ENCODE measurements at regions not wholly inside any gene's neighbourhood (a gene's known extent, or its start where the extent isn't known, plus 50 kb on each side); places are given as distances from the start of the nearest gene placed in this dataset.

DNA sequence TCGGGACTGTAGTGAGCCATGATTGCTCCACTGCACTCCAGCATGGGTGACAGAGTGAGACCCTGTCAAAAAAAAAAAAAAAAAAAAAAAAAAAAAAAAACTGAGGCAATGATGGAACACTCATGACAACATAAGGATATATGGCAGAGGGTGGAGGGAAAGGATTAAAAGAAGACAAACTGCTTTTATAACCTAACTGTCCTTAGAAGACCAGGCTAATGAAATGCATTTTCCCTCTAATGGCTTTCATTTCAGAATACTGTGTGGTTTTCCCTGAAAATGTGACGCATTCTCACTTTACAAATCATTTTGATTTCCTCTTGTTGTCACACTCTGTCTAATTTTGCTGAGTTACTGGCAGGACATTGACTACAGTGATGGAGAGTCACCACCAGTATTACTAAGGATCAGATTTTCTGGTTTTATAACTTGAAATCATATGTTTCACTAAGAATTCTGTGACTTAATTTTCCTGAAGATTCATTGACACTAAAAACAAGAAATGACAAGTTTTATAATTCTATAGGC is 137.6 kb upstream of the SSTR1 start:
- no peak overlapping the region for H3K4me3 ChIP-seq (replicated peaks; ENCODE audit: low read depth, low read length)
- TF ChIP-seq, protein P1, sequence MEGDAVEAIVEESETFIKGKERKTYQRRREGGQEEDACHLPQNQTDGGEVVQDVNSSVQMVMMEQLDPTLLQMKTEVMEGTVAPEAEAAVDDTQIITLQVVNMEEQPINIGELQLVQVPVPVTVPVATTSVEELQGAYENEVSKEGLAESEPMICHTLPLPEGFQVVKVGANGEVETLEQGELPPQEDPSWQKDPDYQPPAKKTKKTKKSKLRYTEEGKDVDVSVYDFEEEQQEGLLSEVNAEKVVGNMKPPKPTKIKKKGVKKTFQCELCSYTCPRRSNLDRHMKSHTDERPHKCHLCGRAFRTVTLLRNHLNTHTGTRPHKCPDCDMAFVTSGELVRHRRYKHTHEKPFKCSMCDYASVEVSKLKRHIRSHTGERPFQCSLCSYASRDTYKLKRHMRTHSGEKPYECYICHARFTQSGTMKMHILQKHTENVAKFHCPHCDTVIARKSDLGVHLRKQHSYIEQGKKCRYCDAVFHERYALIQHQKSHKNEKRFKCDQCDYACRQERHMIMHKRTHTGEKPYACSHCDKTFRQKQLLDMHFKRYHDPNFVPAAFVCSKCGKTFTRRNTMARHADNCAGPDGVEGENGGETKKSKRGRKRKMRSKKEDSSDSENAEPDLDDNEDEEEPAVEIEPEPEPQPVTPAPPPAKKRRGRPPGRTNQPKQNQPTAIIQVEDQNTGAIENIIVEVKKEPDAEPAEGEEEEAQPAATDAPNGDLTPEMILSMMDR (IDR thresholded peaks at IDR 0.05; ENCODE audit: low read depth, low read length, missing control alignments): no peak
- DNase-seq (ENCODE audit: extremely low read depth, low read depth): no peak

DNA sequence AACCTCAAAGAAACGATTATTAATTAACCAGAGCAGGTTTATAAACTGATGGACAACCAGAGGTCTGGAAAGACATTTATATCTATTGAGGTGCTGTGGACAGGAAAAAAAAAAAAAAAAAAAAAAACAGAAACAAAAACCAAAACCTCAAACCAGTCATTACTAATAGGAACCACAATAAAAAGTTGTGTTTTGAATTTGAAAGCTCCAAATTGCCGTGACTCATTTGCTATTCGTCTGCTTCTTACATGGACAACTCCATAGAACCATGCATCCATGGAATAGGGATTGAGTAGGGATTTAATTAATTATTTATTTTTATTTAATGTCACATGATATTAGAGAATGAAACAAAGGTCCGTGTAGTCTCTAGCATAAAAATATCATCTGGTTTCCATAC is 134.1 kb upstream of the SSTR1 start:
- TF ChIP-seq, protein P1 (IDR thresholded peaks at IDR 0.05; ENCODE audit: low read depth, low read length, missing control alignments): no peak
- DNase-seq (ENCODE audit: extremely low read depth, low read depth): peak; percentile 26
- no peak overlapping the region for H3K4me3 ChIP-seq (replicated peaks; ENCODE audit: low read depth, low read length)

DNA sequence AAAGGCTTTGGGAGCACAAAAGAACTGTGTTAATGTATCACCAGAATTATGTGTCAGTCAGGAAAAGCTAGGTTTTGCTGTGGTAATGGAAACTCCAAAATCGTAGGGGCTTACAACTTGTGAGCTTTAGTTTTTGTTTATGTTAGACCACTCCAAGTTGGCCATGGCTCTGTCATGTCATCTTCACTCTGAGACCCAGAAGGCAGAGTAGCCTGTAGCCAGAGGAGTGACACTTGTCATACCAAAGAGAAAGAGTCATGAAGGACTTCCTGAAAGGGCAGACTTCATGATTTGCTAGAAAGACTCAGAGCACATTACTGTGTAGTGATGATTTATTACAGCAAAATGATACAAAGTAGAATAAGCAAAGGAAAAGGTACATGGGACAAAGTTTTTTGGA is 133.6 kb upstream of the SSTR1 start:
- no peak for DNase-seq (ENCODE audit: extremely low read depth, low read depth)
- no peak overlapping the region for H3K4me3 ChIP-seq (replicated peaks; ENCODE audit: low read depth, low read length)
- TF ChIP-seq, protein P1 (IDR thresholded peaks at IDR 0.05; ENCODE audit: low read depth, low read length, missing control alignments): no peak

DNA sequence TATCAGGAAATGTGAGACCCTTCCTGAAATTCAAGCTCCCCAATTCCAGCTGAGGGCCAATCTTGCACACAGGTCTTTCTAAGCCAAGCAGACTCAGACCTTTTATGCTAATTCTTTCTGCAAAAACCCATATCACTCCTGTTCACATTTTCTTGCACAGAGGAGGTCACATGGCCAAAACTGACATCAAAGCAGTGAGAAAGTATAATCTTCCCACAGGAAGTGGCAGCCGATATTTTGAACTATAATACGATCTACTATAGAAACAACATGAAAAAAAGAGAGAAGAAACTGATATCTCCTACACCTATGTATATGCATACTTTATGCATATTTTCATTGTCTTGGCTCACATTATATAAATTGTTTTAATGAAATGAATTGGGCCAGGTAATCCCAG is 132.9 kb upstream of the SSTR1 start:
- no peak for DNase-seq (ENCODE audit: extremely low read depth, low read depth)
- TF ChIP-seq, protein P1 (IDR thresholded peaks at IDR 0.05; ENCODE audit: low read depth, low read length, missing control alignments): no peak

DNA sequence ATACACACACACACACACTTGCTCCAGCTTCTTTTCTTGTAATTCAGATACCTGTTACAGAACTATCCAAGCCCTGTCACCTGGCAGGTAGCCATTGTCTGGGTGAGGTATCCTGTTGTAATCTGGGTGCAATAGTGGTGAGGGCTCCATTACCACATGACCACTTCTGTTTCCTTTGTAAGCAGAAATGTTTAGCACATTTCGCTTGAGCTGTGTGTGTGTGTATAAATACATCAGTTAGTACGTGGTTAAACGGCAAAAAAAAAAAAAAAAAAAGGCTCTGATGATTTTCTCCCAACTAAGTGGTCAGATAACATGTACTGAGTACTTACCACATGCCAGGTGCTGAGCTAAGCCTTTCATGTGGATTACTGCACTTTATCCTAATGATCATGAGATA is 129.3 kb upstream of the SSTR1 start:
- no peak for DNase-seq (ENCODE audit: extremely low read depth, low read depth)
- TF ChIP-seq, protein P1 (IDR thresholded peaks at IDR 0.05; ENCODE audit: low read depth, low read length, missing control alignments): no peak
- H3K4me3 ChIP-seq (replicated peaks; ENCODE audit: low read depth, low read length): no peak overlapping the region

More for the DNA sequence above, 132.9 kb upstream of the SSTR1 start:
- H3K4me3 ChIP-seq (replicated peaks; ENCODE audit: low read depth, low read length): no peak overlapping the region

DNA sequence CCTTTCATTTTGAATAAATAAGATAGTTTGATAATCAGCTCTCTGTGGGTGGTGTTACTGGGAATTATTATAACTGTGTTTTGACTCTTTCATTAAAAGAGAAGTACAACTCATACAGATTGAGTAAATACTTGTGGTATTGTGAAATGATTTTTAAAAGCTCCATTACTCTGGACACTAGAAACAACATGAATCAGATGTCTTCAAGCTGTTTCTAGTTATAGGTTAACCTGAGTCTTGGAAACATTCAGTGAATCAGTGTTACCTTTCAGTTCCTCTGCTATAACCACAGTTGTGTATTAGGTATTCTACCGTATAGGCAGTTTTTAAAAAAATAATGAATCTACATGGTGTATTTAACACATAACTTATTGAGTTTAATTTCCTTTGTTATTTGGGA is 128.4 kb upstream of the SSTR1 start:
- DNase-seq (ENCODE audit: extremely low read depth, low read depth): no peak
- no peak overlapping the region for H3K4me3 ChIP-seq (replicated peaks; ENCODE audit: low read depth, low read length)
- TF ChIP-seq, protein P1 (IDR thresholded peaks at IDR 0.05; ENCODE audit: low read depth, low read length, missing control alignments): no peak

DNA sequence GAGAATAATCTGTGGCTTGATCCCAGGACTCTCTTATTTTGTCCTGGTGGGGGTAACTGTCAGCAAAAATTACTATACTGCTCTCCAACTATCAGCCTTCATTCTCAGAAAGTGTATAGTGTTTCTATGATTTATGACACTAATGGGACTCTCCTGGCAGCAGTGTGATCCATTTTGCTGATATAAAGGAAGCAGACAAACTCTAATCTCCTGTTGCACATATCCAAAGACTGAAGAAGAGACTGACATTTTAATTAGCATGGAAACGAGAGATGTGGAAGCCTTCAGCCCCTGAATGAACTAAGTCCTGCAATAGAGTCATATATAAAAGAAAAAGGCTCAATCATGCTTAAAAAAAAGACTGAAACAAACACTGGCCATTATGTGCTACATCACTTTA is 127.8 kb upstream of the SSTR1 start:
- TF ChIP-seq, protein P1 (IDR thresholded peaks at IDR 0.05; ENCODE audit: low read depth, low read length, missing control alignments): no peak
- no peak overlapping the region for H3K4me3 ChIP-seq (replicated peaks; ENCODE audit: low read depth, low read length)
- DNase-seq (ENCODE audit: extremely low read depth, low read depth): no peak

Measured in HFF-Myc (cell line).